CD4-positive, alpha-beta T cell treated with Interleukin-15 for 4 hours (primary cell): ENCODE measurements at regions not wholly inside any gene's neighbourhood (a gene's known extent, or its start where the extent isn't known, plus 50 kb on each side); places are given as distances from the start of the nearest gene placed in this dataset.
"Not testable (repeated sequence)": the region's sequence is repeated elsewhere in the genome, so short reads cannot be mapped to it uniquely, and the experiment has no call there.

Experiments used
- DNase-seq: peaks from one replicate; pipeline ENCODE4 v3.0.0-alpha.2; 2020; ENCODE audit warnings: low spot score

DNA sequence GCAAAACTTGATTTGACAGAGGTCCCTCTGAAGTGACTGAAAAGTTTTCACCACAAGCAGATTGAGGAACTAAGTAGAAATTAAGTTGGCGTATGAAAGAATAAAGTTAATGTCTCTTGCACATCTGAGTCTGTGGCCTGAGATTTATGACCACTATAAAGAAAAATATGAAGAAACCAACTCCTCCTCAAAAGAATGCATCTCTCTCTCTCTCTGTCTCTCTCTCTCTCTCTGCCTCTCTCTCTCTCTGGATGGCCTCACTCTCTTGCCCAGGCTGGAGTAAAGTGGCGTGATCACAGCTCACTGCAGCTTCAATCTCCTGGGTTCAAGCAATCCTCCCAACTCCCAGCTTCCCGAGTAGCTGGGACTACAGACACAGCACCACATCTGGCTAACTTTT, 55.2 kb downstream of the RPL22L1 start:
- no peak for DNase-seq

DNA sequence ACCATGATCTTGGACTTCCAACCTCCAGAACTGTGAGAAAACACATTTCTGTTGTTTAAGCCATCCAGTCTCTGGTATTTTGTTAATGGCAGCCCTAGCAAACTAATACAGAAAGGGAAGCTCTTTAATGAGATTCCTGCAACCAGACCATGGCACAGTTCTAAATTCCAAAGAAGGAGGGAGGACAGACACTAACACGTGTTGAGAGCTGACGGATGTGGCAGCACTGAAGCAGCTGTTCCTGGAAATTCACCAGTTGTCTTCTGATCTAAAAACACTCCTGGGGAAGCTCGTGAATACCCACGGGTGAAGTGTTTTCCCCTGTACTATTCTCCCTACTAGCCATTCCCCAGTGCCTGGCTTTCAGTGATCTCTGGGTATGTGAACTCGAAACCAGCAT, 56.7 kb downstream of the RPL22L1 start:
- no peak for DNase-seq

GRCh38 chr3:170811928-170812591, 57.9 kb downstream of the RPL22L1 start:
- DNase-seq: peak; percentile 76

GRCh38 chr3:170811515-170811914, 58.5 kb downstream of the RPL22L1 start:
- no peak for DNase-seq

- DNase-seq: no peak
Observed at GRCh38 chr3:170809975-170810357, 60.0 kb downstream of the RPL22L1 start.

DNA sequence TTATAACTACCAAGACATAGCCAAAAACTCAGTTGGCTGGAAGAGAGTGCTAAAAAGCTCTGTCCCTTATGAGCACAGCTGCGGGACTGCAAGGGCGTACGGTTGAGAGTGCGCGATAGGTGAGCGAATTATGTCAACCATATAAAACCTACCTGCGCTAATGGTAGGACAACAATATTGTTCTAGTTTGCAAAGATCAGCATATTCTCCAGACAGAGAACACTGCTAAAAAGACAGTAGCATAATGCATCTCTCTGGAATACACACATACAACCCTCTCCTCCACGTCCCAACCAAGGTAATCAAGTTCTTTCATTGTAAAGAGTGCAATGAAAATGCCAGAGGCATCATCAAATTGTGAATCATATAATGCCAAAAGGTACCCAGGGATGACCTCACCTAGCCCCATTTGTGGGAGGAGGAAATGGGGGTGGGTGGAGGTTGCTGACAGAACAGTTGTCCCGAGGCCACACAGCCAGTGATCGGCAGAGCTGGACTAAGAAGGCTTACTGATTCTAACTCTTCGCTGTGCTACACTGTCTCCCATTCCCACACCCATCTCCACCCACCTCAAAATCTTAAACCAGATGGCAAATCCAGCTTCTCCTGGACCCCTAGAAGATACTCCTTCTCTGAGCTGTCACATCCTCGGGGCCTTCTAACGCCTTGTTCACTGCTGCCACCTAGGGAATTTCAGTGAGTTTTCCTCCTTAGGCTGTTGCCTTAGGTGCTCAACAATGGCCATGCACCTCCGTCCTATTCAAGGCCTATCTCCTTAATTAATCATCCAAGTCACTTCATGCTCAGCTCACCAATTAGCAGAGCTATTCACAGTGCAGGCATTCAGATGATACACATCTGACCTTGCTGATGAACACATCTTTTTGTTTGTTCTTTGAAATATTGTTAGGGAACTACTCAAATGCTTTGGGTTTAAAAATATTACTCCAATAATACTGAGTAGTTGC, 60.7 kb downstream of the RPL22L1 start:
- DNase-seq: peak; percentile 4

- no peak for DNase-seq
Observed at GRCh38 chr3:170808041-170808440, 62.0 kb downstream of the RPL22L1 start.

- DNase-seq: no peak
Observed at GRCh38 chr3:170806676-170807075, 63.3 kb downstream of the RPL22L1 start.

- no peak for DNase-seq
Observed at GRCh38 chr3:170806141-170806540, 63.9 kb downstream of the RPL22L1 start.

DNA sequence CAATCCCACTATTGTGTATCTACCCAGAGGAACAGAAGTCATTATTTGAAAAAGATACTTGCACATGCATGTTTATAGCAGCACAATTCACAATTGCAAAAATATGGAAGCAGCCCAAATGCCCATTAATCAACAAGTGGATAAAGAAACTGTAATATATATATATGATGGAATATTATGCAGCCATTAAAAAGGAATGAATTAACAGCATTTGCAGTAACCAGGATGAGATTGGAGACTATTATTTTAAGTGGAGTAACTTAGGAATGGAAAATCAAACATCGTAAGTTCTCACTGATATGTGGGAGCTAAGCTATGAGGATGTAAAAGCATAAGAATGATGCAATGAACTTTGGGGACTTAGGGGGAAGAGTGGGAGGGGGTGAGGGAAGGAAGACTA, 64.7 kb downstream of the RPL22L1 start:
- not testable (repeated sequence) for DNase-seq

DNA sequence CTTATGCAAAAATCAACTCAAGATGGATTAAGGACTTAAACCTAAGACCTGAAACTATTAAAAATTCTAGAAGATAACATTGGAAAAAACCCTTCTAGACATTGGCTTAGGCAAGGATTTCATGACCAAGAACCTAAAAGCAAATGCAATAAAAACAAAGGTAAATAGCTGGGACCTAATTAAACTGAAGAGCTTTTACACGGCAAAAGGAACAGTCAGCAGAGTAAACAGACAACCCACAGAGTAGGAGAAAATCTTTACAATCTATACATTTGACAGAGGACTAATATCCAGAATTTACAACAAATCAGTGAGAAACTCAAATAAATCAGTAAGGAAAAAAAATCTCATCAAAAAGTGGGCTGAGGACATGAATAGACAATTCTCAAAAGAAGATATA, 65.4 kb downstream of the RPL22L1 start:
- DNase-seq: not testable (repeated sequence)

DNA sequence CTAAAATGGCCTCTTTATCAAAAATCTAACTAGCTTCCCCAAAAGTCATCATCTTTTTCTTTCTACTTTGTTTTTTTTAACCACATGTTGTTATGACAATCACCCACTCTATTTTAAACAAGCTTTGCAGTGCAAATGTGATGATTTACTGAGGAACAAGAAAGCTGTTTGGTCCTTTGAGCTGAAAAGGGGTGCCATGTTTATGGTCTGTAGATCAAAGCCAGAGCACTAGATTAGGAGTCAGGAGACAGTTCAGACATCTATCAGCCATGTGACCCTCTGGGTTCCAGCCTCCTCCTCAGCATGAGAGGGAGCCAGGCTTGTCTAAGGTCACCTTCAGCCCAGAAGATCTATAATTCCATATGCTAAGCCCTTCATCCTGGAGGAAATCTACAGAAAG, 65.9 kb downstream of the RPL22L1 start:
- no peak for DNase-seq

- DNase-seq: no peak
Observed at GRCh38 chr3:170802164-170803151, 67.5 kb downstream of the RPL22L1 start.

- DNase-seq: no peak
Observed at GRCh38 chr3:170801597-170801996, 68.4 kb downstream of the RPL22L1 start.

GRCh38 chr3:170800275-170800674, 69.7 kb downstream of the RPL22L1 start:
- DNase-seq: not testable (repeated sequence)

DNA sequence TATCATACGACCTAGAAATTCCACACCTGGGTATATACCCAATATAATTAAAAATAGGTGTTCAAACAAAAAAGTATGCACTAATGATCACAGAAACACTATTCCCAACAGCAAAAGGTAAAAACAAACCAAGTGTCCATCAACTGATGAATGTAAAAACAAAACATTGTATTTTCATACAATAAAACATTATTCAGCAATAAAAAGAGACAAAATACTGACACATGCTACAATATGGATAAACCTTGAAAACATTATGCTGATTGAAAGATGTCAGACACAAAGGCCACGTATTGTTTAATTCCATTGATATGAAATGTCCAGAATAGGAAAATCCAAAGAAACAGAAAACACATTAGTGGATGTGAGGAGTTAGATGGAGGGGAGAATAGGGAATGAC, 71.0 kb downstream of the RPL22L1 start:
- no peak for DNase-seq

DNA sequence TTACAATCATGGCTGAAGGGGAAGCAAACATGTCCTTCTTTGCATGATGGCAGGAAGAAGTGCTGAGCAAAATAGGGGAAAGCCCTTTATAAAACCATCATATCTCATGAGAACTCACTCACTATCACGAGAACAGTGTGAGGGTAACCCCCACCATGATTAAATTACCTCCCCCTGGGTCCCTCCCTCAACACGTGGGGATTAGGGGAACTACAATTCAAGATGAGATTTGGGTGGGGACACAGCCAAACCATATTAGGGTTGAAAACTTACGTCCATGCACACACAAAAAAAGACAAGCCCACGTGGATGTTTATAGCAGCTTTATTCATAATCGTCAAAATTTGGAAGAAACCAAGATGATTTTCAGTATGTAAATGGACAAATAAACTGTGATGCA, 72.3 kb downstream of the RPL22L1 start:
- DNase-seq: no peak

DNA sequence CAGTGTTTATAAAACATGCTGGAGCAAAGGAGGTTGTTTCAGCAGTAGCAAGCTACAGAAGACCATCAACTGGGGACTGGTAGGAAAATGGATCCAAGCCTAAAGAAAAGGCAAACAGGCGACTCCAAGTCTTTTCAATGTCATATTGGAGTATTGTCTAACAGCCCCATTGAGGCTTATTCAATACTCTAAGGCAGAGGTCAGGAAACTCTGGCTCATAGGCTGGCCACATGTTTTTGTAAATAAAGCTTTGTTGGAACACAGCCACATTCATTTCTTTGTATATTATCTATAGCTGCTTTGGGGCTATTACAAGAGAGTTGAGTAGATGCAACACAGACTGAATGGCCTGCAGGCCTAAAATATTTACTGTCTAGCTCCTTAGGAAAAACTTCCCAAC, 77.5 kb downstream of the RPL22L1 start:
- no peak for DNase-seq

GRCh38 chr3:170790647-170791046, 79.3 kb downstream of the RPL22L1 start:
- no peak for DNase-seq

GRCh38 chr3:170787464-170787863, 82.5 kb downstream of the RPL22L1 start:
- DNase-seq: no peak

DNA sequence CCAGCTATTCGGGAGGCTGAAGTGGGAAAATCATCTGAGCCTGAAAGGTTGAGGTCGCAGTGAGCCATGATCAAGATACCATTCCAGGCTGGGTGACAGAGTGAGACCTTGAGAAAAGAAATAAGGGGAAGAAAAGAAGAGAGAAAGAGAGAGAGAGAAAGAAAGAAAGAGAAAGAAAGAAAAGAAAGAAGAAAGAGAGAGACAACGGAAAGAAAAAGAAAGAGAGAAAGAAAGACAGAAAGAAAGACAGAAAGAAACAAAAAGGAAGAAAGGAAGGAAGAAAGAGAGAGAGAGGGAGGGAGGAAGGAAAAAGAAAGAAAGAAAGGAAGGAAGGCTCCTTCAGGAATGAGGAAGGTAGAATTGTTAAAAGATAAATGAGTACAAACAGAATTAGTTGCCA, 84.5 kb downstream of the RPL22L1 start:
- no peak for DNase-seq

DNA sequence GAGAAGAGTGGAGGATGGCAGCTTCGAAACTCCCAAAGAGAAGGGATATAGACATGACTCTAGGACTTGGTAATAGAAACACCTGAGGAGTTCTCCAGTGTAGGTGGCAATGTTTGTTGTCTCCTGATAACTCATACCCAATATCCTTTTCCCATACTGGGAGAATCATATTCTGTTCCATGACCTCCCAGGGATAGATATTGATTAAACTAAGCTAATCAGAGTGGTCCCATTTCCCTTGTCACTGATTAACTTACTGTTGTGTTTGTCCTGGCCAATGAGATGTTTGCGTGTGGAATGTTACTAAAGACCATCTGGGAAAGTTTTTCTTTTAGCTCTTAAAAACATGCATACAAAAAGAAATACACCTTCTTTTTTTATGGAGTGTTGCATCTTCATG, 85.6 kb downstream of the RPL22L1 start:
- no peak for DNase-seq
